GM21390 (cell line): ENCODE measurements at regions not wholly inside any gene's neighbourhood (a gene's known extent, or its start where the extent isn't known, plus 50 kb on each side); places are given as distances from the start of the nearest gene placed in this dataset.

ENCODE experiments used
- ATAC-seq: cut with Tn5 transposase; IDR thresholded peaks from one replicate; pipeline ENCODE4 v1.9.1; 2021; ENCODE audit not compliant: unreplicated experiment

DNA sequence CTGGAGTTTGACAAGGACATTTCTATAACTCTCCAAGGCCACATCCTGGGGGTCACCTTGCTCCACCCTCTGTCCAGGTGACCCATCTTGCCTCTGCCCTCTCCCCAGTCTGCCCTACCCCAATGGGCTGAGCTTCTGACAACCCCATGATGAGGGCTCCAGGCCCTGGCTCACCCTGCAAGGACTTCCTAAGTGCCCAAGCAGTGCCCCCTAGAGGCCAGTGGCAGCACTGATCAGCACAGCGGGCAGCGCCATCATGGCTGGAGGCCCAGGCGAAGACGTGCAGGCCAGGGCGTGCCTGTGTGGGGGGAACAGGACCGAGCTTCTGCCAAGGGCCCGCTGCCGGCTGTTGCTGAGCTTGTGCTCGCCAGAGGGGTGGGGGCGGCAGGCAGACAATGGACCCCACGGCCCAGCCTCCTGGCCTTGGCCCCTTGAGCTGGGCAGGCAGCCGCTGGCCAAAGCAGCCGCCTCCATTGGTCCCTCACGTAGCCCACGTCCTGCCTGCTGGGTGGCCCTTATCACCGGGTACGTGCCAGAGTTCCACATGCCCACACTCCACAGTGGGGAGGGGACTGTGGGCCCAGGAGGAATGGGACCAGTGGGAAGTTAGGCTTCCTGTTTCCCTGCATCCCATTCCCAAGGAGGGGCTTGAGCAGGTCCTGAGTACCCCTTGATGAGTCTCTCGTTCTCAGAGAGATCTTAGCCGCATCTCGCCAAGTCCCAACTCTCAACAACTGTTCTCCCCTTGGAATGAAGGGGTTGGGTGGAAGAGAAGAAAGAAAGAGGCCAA is 64.3 kb downstream of the MRPL14 start:
- no peak for ATAC-seq

DNA sequence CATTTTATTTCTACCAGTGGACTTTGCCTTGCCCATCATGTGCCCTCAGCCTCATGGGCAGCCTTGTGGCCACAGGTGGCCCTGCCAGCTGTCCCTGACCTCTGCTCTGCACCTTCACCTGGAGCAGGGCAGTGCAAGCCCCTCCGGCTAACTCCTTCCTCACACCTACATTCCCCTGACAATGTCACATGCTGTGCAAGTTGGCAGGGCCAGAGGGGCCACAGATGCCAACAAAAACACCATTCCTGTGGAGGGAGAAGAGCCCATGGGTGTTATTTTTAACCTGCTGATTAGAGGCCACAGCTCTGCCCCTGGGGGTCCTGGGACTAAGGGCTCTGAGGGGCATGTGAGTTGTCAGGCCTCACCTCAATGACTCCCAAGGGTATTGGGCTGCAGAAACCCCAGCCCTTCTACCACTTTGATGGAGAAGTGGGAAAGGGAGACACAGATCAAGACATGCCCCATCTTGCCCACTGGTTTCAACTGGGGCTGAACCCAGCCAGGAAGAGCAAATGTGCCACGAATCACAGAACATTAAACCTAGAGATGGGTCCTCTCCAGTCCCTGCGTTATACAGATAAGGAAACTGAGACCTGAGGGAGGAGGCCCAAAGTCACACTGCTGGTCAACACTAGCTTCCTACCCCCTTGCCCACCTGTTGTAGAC is 65.0 kb downstream of the MRPL14 start:
- no peak for ATAC-seq

DNA sequence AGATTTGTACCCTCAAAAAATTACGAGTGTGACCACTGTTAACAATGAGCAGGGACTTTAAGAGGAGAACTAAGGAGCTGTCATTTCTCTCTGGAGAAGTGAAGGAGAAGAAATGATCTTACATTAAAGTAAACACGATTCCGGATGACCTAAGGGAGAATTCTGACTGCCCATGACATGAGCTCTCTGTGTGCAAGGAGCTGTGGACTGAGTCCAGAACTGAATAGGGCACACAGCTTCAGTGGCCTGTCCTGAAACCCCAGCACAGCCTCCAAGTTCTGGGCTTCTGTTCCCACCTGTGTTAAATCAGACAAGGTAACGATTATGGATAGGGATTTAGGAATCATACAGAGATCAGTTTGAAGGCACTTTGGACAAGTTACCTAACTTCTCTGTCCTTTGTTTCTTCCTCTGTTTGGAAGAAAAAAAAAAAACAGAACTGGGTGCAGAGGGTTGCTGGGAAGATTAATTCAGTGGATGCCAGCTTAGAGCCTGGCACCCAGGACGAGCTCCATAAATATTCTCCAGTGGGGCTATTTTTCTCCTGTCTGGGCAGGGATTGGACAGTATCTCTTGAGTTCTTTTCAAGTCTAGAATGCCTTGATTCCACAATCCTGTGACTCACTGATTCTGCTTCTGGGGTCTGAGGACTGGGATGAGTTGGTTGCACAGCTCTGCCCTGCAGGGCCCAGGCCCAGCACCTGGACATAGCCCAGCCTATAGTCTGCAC is 65.7 kb downstream of the MRPL14 start:
- no peak for ATAC-seq

DNA sequence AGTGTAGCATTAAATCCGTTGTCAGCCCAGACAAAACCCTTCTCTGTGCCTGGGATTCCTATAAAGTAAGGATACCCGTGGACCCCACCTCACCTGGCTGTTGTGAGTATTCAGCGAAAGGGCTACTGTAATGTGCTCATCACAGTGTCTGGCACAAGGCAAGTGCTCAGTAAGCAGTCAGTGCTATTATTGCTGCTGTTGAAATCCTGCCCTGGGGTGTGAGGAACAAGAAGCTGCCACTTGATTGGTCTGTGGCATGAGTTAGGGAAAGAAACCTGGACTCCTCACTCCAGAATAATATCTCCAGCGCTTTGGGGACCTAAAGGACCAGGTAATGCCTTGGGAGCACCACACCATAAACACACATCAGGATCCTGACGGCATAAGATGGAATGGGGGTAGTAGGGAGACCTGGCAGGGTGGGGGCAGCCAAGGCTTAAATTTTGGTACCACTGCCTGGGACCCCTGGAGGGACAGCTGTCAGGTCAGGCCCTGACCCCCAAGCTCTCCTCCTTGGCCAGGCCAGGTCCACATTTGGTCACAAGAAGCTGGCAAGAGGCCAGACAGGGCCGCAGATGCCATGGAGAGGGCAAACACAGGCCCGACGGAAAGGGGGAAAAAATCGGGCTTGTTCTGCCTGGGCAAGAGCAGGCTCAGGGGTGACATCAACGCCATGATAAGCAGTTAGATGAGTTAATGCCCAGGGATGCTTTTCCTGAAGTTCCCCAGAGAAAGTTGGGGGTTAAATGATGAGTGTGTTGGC is 66.5 kb downstream of the MRPL14 start:
- ATAC-seq = no peak

- ATAC-seq = no peak
These were observed 67.6 kb downstream of the MRPL14 start for GRCh38 chr6:44059359-44060346.

DNA sequence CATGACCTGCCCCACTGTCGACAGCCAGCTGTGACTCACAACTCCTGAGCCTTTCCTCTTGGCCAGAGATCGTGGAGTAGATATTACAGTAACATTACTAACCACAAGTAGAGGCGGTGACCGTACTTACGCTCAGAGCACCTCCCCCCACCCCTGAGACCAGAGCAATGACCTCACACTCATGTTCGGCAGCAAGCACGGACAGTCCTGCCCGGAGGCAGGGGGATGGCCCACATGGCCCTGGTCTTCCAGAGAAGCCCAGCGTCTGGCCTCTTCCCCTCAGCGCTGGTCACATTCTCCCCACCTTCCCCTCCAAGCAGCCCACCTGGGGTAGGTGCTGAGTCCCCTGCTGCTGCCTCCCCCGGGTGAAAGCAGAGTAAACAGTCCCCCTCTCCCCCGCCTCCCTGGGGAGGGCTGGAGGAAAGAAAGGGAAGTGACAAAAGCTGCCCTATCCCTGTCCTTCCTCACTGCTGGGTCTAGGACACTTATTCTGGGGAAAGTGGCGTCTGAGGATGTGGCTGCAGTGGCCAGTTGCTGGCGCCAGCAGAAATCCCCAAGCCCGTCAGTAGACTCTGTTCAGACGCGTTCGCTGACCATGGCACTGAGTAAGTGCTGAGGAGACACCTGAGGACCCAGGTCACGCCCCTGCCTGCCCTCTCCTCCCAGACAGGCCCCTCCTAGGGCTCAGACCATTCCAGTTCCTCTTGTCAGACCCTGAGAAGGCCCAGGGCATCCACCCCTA is 68.5 kb downstream of the MRPL14 start:
- peak; percentile 61 for ATAC-seq

DNA sequence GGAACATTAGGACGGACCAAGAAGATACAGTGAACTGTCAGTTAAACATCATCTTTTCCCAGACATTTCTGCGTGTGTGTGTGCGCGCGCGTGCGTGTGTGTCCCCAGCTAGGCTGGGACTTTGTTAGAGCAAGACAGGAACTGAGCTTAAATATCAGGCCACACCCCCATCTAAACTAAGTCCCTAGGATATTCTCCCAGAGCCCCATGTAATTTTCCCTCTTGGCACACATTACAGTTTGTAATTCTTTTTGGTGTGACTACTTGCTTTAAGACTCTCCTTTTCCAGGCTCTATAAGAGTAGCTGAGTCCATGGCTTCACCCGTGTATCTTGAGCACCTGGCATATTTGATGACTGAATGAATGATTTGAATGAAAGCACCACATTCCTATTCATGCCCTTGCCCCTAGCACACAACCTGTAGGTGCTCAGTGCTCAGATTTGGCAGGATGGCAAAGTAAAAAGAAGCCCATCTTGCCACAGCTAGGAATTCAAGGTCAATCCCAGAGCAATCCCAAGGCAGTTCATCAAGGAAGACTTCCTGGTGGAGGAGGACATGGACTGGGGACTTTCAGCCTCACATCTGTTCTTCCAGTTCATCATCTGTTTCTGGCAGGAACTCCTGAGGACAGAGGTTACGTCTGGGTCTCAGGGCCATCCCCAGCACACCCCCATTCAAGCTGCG is 69.2 kb downstream of the MRPL14 start:
- ATAC-seq = no peak

DNA sequence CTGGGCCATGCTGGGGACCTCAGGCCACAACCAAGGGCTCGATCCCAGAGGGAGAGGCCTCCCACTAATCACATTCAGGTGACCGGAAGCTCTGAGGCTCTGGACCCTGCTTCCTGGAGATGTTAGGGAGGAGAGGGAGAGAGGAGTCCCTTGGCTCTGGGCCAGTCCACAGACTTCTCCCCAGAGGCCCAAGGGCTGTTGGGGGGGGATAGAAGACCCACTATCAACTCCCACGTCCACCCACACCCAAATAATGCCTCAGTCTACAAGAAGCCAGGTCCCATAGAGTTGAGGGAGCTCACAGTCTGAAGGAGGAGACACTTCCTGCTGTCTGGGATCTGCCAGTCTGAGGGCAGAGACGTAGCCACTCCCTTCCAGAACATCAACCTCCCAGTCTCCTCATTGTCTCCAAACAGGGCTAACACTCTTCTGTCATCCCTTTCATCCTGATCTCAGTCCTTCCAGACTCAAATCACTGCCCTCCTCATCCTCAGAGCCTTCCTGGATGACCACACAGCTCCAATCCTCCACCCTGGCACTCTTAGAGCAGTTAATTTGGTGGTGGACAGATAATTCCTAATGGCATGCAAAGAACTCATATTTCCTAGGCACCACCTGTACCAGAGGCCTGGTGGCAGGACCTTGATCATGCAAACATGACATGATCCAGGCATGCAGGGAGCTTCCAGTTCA is 69.9 kb downstream of the MRPL14 start:
- ATAC-seq = no peak

GRCh38 chr6:44056392-44057237 is 70.6 kb downstream of the MRPL14 start:
- no peak for ATAC-seq

DNA sequence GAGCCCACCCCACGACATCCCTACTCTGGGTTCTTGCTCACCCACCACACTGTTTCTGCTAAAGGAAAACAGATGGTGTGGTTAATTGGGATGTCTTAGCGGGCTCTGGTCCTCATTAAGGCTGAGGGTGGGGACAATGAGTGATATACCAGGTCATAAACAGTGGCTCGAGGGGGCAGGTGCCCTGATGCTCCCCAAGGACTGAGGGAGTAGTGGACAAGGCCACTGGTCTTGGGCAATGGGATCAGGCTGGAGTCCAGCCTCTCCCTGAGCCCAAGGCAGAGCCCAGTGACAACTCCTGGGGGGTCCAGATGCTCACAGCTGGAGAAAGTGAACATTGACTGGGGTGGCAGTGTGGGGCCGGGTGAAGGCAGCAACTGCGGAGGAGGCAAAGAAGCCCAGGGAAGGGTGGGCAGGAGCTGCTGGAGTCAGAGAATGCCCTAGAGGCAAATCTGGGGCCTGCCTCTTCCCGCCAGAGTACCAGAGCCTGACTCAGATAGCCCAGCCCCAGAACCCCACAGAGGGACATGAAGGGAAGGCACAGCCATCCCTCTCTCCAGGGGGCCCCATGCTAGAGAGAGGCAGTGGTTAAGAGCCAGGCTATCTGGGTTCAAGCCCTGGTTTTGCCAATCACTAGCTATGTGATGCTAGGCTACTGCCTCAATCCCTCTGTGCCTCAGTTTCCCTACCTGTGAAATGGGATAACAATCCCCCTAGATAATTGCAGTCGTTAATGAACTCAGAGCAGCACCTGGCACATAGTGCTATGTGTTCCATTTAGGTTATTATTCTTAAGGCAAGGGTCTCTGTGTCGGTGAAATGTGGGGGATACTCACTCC is 72.3 kb downstream of the MRPL14 start:
- ATAC-seq = no peak

DNA sequence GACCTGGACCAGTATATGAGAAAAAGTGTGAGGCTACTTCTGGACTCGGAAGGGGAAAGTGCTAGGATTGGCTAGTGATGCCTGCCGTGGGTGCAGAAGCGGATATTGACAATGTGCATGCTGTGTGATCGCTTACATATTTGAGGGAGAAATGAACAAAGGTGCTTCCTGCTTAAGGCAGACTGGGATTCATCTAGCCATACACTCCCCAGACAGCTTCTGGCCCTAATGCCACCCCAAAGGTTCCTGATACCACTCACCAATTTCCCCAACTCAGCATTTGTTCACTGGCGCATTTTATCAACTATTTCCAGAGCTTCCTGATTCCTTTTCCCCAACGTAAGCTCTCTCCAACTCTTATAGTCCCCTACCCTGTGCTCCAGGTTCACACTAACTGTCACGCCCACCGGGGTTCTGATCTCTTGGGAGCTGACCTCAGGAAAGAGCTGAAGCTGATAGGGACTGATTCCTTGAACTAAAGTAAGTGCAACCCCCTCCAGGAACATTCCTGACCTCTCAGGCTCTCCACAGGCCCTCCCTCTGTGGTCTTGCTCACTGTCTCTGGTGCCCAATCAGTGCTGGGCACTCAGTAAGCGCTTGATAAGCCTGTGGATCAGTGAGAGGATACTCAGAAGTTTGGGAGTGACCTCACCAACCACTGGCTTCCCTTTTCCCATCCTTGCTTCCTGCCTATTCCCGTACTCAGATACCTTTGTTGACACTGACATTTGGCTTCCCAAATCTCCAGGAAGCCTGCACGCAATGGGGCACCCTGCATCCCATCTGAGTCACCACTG is 73.3 kb downstream of the MRPL14 start:
- no peak for ATAC-seq

- ATAC-seq = no peak
These were observed 74.0 kb downstream of the MRPL14 start for GRCh38 chr6:44053106-44053756.

- no peak for ATAC-seq
These were observed 74.7 kb downstream of the MRPL14 start for GRCh38 chr6:44052419-44053023.

- no peak for ATAC-seq
These were observed 75.7 kb downstream of the MRPL14 start for GRCh38 chr6:44051515-44051914.
